ENCODE measurements at regions not wholly inside any gene's neighbourhood (a gene's known extent, or its start where the extent isn't known, plus 50 kb on each side); places are given as distances from the start of the nearest gene placed in this dataset.

- TF ChIP-seq CTCF (IDR thresholded peaks at IDR 0.05; ENCODE audit: low read depth, low read length) (no peak), EZH2phosphoT487 (IDR thresholded peaks at IDR 0.05; ENCODE audit: low read depth) (no peak)
Measured at GRCh38 chr7:37546677-37547076, 98.0 kb upstream of the ELMO1 start.
